ENCODE measurements at regions not wholly inside any gene's neighbourhood (a gene's known extent, or its start where the extent isn't known, plus 50 kb on each side); places are given as distances from the start of the nearest gene placed in this dataset.
"Not testable (repeated sequence)": the region's sequence is repeated elsewhere in the genome, so short reads cannot be mapped to it uniquely, and the experiment has no call there.

- DNase-seq (ENCODE audit: low read depth) = no peak
Measured at GRCh38 chr1:60850084-60850483, 232.3 kb upstream of the NFIA start.

GRCh38 chr1:60849401-60849800, 233.0 kb upstream of the NFIA start:
- no peak for DNase-seq (ENCODE audit: low read depth)

- DNase-seq (ENCODE audit: low read depth) = no peak
Measured at GRCh38 chr1:60848583-60849188, 233.7 kb upstream of the NFIA start.

GRCh38 chr1:60847855-60848582, 234.3 kb upstream of the NFIA start:
- no peak for DNase-seq (ENCODE audit: low read depth)

DNA sequence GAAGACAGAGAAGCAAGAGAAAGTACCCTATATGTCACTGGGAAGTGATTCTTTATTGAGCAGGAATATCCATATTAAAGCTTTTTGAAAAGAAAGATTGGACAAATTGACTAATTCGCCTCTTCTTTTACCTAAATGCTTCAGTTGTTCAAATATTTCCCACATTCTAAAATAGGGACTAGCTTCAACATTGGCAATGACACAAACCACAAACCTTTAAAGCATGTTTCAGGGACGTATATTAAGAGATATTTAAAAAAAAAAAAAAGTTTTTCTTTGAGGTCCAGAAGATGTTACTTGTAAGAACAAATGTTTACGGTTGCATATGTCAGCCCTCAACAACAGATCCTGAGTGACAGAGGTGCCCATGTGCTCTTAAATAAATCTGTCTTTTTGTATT, 235.0 kb upstream of the NFIA start:
- DNase-seq (ENCODE audit: low read depth) = no peak

GRCh38 chr1:60845659-60846058, 236.7 kb upstream of the NFIA start:
- not testable (repeated sequence) for DNase-seq (ENCODE audit: low read depth)

- no peak for DNase-seq (ENCODE audit: low read depth)
Measured at GRCh38 chr1:60842304-60842703, 240.1 kb upstream of the NFIA start.

GRCh38 chr1:60841116-60842046, 241.0 kb upstream of the NFIA start:
- DNase-seq (ENCODE audit: low read depth) = no peak

GRCh38 chr1:60840476-60840875, 241.9 kb upstream of the NFIA start:
- DNase-seq (ENCODE audit: low read depth) = not testable (repeated sequence)

DNA sequence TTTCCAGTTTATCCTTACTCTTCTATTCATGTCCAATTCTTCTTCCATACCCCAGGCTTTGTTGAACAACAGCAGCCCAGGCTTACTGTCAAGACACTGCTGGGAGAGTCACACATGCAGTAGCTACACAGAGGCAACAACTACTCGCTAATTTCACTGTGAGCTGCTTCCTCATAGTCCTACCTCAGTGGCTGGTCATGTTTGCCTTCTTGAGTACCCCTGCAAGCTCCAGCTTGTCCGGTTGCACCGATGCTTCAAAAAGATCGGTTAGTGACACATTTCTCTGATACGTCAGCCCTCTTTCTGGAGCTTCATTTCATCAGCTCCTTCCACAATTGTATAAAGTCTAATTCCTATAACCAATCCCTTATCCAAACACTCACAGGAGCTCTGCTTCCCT, 246.7 kb upstream of the NFIA start:
- no peak for DNase-seq (ENCODE audit: low read depth)

DNA sequence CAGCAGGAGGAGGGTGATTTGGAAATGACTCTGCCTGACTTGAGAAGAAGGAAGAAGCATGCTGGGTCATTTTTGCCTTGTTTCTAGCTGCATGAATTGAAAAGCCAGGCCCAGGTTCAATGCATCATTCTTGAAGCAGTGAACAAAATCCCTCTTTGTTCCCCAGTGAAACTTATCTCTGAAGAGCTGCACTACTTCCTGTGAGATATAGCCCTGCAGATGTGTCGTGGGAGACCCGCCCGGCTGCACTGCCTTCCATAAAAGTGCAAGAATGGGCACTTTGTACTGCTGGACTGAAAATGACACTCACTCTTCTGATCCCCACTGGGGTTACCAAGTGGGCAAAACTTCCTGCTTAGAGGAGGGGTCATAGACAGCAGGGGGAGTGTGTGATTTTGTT, 249.2 kb upstream of the NFIA start:
- DNase-seq (ENCODE audit: low read depth) = no peak

DNA sequence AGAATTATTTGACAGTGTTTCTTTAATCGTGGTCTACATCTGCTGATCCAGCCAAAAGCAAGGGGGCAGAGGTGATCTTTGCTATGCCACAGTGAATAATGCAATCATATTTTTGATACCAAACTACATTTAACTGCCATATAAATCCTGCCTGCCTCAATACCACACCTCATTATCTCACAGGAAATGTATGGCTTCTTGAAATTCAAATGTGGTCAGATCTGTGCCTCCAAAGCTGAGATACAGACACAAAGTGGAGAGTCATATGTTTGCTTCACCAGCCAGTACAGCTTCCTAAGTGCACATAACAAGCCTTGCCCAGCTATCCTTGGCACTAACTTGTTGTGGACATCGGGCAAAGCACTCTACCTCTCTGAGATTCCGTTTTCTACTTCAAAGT, 250.0 kb upstream of the NFIA start:
- DNase-seq (ENCODE audit: low read depth) = peak; percentile 50

- DNase-seq (ENCODE audit: low read depth) = no peak
Measured at GRCh38 chr1:60831780-60832179, 250.6 kb upstream of the NFIA start.

- no peak for DNase-seq (ENCODE audit: low read depth)
Measured at GRCh38 chr1:60828944-60829343, 253.4 kb upstream of the NFIA start.

DNA sequence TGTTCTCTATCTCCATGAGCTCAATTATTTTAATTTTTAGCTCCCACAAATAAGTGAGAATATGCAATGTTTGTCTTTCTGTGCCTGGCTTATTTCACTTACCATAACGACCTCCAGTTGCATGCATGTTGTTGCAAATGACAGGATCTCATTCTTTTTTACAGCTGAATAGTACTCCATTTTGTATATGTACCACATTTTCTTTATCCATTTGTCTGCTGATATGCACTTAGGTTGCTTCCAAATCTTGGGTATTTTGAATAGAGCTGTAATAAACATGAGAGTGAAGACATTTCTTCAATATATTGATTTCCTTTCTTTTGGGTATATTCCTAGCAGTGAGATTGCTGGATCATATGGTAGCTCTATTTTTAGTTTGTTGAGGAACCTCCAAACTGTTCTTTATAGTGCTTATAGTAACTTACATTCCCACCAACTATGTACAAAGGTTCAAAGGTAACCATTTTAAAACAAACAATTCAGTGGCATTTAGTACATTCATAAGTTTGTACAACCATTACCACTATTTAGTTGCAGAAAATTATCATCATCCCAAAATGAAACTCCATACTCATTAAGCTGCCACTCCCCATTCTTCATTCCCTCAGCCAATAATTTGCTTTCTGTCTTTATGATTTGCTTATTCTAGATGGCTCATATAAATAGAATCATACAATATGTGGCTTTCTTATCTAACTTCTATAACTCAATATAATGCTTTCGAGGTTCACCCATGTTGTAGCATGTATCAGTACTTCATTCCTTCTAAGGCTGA, 255.9 kb upstream of the NFIA start:
- no peak for DNase-seq (ENCODE audit: low read depth)

GRCh38 chr1:60825593-60825992, 256.8 kb upstream of the NFIA start:
- no peak for DNase-seq (ENCODE audit: low read depth)

- DNase-seq (ENCODE audit: low read depth) = no peak
Measured at GRCh38 chr1:60823151-60823550, 259.2 kb upstream of the NFIA start.

- no peak for DNase-seq (ENCODE audit: low read depth)
Measured at GRCh38 chr1:60822252-60822651, 260.1 kb upstream of the NFIA start.

GRCh38 chr1:60821156-60821555, 261.2 kb upstream of the NFIA start:
- DNase-seq (ENCODE audit: low read depth) = no peak

DNA sequence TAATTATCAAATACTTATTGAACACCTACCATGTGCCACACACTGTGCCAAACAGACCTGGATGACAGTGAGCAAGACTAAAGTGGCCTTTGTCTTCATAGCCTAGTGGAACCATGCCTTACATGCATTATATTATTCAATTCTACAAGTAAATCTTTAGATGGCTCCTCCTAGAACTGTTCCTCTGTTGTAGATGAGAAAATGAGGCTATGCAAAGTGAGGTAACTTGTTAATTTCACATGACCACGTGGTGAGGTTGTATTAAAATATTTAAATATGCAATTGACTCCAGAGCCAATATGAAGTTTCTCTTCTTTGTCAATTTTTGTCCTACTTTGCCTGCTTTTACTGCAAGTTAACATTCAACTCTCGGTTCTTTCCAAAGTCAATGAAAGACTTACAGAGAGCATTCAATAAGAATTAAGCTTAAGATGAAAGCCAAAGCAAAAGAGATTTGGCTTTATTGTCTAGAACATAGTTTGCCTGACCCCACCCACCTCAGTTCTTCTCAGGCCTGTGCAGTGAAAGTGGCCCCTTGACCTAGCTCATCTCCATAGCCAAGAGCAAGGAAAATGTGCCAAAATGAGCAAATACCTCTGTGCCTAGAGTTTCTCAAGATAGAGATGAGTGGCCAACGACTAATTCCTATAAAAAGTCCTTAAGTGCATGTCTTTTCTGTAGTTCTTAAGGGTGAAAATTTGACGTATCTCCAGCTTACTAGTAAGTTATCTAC, 263.2 kb upstream of the NFIA start:
- no peak for DNase-seq (ENCODE audit: low read depth)

DNA sequence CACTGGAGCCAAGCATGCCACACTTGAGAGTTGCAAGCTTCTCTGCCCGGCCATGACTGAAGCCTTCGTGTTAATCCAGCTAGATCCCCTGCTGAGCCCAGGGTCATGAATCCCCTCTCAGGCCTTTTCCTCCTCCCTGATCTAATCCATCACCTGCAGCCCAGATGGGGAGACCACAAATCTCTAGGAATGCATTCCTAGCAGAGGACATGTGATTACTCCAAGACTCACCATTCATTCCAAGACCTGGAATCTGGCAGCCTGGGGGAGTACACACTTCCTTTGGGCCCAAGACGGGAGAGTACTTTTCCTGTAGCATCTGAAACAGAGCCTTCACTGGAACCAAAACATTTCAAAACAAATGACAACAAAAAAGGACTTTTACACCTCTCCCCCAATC, 269.3 kb upstream of the NFIA start:
- DNase-seq (ENCODE audit: low read depth) = no peak

Data from CMK (cell line).